NCI-H748 (cell line): ENCODE measurements at regions not wholly inside any gene's neighbourhood (a gene's known extent, or its start where the extent isn't known, plus 50 kb on each side); places are given as distances from the start of the nearest gene placed in this dataset.
A peak's percentile ranks its signal among the peaks of the same experiment; 100 is the strongest.

Experiments
- DNase-seq: peaks from one replicate; lab custom pipeline; 2025; ENCODE audit not compliant: unreplicated experiment; lab: John Stamatoyannopoulos, UW

- DNase-seq: no peak
Observed at GRCh38 chr4:71151054-71151453, 157.6 kb downstream of the DCK start.

- DNase-seq: no peak
Observed at GRCh38 chr4:71156616-71157015, 163.2 kb downstream of the DCK start.

- no peak for DNase-seq
Observed at GRCh38 chr4:71162386-71162785, 168.9 kb downstream of the DCK start.

- no peak for DNase-seq
Observed at GRCh38 chr4:71163317-71163716, 169.9 kb downstream of the DCK start.

- no peak for DNase-seq
Observed at GRCh38 chr4:71167083-71167482, 171.7 kb upstream of the SLC4A4 start.

DNA sequence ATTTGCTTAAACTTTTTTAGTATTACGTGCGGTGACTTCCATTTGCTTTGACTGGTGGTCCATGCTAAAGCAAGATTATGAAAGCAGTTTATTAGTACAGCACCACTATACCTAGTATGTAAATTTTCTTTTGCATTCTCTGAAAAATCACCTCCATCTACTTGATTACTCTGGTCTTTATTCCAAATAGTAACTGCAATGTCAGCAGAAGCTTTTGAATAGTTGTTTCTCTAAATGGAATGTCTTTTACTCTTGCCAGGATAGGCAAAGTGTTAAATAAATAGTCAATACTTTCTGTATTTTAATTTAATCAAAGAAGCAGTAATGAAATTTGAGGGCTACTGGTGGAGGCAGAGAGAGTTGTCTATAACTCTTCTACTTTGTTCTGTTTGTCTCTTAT is 167.2 kb upstream of the SLC4A4 start:
- DNase-seq: no peak

- DNase-seq: no peak
Observed at GRCh38 chr4:71181332-71181731, 157.5 kb upstream of the SLC4A4 start.

DNA sequence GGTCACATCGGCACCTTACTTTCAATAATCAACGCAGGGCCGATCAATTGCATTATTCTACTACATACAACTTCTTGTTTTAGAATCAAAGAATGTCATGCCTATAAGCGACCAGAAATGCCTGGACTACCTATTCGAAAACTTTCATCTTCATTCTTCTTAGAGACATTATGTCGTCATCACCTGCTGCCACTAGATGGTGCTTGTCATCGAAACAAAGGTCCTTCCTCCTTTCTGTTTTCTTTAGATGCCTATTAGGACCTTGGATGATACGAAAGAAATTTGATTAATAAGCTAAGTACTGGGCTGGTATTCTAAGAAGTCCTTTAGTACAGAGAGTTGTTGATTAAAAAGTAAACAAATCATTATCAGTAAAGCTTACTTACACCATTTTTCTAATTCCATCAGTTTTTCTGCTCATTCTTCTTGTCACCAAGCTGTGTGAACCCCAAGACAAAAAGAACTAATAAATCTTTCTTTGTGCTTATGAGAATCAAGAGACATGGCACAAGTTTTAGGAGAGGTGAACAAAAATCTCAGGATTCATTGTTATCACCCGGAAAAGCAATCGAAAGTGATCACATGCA is 154.5 kb upstream of the SLC4A4 start:
- DNase-seq: peak; percentile 31

DNA sequence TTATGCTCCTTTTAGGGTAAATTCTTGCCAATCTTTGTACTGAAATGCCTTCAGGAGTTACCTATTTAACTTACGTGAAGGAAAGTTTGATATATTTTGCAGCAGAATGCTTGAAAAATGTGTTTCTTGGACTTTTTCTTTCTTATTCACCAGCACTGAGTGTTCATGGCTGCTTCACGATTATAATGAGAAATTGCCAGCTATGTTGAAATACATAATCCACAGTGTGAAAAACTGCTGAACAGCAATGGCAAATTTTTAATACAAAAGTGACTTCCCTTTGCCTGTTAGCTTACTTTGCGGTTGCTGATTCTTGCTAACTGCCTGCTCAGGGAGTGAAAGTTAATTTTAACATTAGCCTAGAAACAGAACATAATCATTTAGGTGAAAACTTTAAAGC is 153.8 kb upstream of the SLC4A4 start:
- no peak for DNase-seq

DNA sequence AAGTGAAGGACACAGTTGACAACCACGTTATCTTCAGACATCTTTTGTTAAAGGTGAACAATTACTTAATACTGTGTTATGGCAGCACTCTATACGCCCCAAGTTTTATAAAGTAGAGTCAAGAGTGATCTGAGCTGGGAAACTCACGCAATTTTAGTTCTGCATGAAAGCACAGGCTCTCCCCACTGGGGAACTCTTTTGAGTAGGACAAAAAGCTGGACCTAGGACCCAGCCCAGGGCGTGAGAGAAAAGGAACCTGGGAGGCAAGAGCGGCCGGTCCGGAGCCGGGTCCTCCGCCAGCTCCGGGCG is 152.6 kb upstream of the SLC4A4 start:
- no peak for DNase-seq

- peak; percentile 45 for DNase-seq
Observed at GRCh38 chr4:71186566-71187403, 152.0 kb upstream of the SLC4A4 start.

- peak; percentile 6 for DNase-seq
Observed at GRCh38 chr4:71187404-71188155, 151.2 kb upstream of the SLC4A4 start.

- DNase-seq: no peak
Observed at GRCh38 chr4:71188156-71188640, 150.6 kb upstream of the SLC4A4 start.

GRCh38 chr4:71188951-71189350 is 149.9 kb upstream of the SLC4A4 start:
- no peak for DNase-seq

DNA sequence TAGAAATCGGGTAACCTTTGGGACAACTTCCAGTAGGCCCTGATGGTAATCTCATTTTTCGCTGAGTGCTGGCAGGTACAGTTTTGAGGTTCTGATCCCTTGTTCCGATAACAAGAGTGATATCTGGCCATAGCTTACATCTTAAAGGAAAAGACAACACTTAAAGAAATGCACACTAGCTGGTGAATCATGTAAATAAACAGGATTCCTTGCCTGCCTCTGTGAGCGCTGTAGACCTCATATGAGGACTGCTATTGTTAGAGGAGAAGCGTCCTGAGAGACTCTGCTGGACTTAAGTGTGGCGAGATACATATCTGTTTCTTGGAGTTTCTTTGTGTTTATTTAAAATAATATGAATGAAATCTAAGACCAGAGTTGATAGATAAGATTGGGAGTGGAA is 149.3 kb upstream of the SLC4A4 start:
- DNase-seq: no peak

- DNase-seq: no peak
Observed at GRCh38 chr4:71194454-71194853, 144.4 kb upstream of the SLC4A4 start.

GRCh38 chr4:71195924-71196323 is 142.9 kb upstream of the SLC4A4 start:
- no peak for DNase-seq

- no peak for DNase-seq
Observed at GRCh38 chr4:71198958-71199357, 139.9 kb upstream of the SLC4A4 start.

- DNase-seq: no peak
Observed at GRCh38 chr4:71201057-71201456, 137.8 kb upstream of the SLC4A4 start.

- DNase-seq: no peak
Observed at GRCh38 chr4:71201817-71202576, 136.8 kb upstream of the SLC4A4 start.

DNA sequence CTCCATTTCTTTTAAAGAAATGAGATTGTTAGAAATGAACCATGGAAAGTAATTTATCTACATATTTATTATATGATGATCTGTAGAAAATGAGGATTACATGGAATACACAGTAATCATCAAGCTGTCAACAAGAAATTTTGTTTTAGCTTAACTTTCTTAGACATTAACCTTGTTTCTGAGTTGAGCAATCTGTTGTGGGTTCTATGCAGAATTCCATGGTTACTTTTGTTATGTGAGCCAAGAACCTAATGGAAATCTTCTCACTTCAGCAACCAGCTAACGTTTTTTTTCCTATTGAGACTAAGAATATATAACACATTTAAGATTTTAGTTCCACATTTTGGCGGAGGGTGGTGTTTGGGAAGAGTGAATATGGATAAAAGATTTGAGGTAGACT is 136.1 kb upstream of the SLC4A4 start:
- DNase-seq: no peak
